Esophagus muscularis mucosa (tissue), 4 donors: ENCODE measurements at regions not wholly inside any gene's neighbourhood (a gene's known extent, or its start where the extent isn't known, plus 50 kb on each side); places are given as distances from the start of the nearest gene placed in this dataset.

ENCODE experiments used
- CTCF ChIP-seq, 3 experiments: fragments of 200-600 bp in 2 of 3; fragments of 450-650 bp in 1 of 3; sonication (generic) in 2 of 3; IDR thresholded peaks; one replicate each; pipeline ENCODE4 v1.5.1; 2017 to 2019; ENCODE audit warnings: antibody characterized with exemption in 3 of 3, mild to moderate bottlenecking in 2 of 3, moderate library complexity in 1 of 3
- EP300 ChIP-seq: sonication (generic); formaldehyde crosslinking; IDR thresholded peaks from one replicate; pipeline ENCODE4 v1.6.1; 2017; ENCODE audit warnings: antibody characterized with exemption
- POLR2A ChIP-seq: fragments of 450-650 bp; IDR thresholded peaks from one replicate; pipeline ENCODE4 v1.6.1; 2017; ENCODE audit warnings: antibody characterized with exemption, moderate library complexity, mild to moderate bottlenecking, low read depth
- POLR2AphosphoS5 ChIP-seq, 2 donors: sonication (generic); formaldehyde crosslinking; IDR thresholded peaks; one replicate each; pipeline ENCODE4 v1.6.1; 2017; ENCODE audit warnings: antibody characterized with exemption in 2 of 2

- TF ChIP-seq CTCF (IDR thresholded peaks at IDR 0.05) (no peak), POLR2AphosphoS5 (IDR thresholded peaks at IDR 0.05) (no peak), POLR2A (no peak), EP300 (no peak)
Measured at GRCh38 chr13:109628251-109628699, 158.1 kb downstream of the IRS2 start.
